NCI-H460 (cell line): ENCODE measurements at regions not wholly inside any gene's neighbourhood (a gene's known extent, or its start where the extent isn't known, plus 50 kb on each side); places are given as distances from the start of the nearest gene placed in this dataset.

Experiments used
- DNase-seq: peaks from one replicate; pipeline ENCODE4 v3.0.0-alpha.2; 2016; ENCODE audit warnings: low read depth; ENCODE audit errors: extremely low read depth

DNA sequence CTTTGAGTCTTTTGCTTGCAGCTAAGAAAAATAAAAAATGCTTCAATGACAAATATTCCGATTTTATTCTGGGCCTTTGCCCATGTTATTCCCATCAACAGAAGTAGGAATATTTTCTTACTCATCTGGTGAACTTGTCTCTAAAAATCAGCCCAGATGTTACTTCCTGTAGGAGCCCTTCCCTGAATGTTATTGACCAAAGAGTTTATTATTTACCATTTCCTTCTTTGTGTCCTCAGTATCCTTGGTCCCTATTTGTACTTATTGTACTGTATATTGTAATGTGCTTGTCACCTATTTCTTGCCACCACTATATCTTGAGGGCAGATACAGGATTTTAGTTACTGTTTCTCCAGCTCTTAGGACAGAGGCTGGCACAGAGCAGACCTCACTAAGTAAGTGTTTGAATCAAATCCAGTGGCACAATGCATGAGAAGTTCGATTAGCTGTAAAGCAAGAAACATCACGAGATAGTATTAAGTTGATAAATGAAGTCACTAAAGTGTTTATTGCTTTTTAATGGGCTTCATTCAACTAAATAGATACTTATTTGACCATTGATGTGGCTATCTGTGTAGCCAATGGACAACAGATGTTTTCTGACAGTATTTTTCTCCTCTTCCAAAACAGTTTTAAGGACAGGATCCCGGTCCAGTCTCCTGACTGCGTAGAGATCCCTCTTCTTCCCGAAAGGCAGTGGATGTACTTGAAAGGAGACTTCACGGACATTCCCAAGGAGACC, 109.1 kb downstream of the DDX1 start:
- no peak for DNase-seq

GRCh38 chr2:15701341-15701907, 109.8 kb downstream of the DDX1 start:
- DNase-seq, result no peak

- no peak for DNase-seq
Measured at GRCh38 chr2:15701991-15702390, 110.3 kb downstream of the DDX1 start.

DNA sequence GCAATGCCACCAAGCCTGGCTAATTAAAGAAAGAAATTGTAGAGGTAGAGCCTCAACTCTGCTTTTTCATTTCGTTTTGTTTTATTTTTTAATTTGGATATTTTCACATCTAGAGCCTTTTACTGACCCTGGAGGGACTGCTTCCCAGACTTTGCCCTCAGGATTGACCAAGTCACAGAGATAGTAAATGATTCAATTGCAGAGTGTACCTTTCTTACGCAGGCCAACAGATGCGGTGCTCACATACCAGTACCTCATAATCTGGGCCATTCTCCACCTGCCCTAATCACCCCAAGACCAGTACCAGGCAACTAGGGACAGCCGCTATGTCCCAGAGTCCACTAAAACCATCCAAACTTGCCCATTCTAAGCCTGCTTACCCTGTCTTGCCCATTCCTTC, 110.8 kb downstream of the DDX1 start:
- no peak for DNase-seq

- DNase-seq, result no peak
Measured at GRCh38 chr2:15703365-15703869, 111.7 kb downstream of the DDX1 start.

- DNase-seq, result no peak
Measured at GRCh38 chr2:15704086-15704787, 112.6 kb downstream of the DDX1 start.

DNA sequence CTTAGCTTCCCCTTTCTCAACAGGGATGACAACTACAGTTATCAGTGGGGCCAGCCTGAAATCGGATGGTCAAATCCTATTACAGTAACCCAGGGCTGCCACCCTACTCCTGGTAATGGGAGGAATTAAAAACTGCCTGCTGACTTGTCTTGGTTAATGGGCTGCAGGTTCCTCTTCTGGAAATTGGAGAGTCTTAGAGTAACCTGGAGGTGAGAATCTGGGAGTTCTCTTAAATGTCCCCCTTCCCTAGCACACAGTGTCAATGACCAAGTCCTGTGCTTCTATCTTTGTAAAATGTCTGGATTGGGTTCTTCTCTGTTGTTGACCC, 113.1 kb downstream of the DDX1 start:
- DNase-seq, result no peak

GRCh38 chr2:15705310-15705709, 113.6 kb downstream of the DDX1 start:
- no peak for DNase-seq

GRCh38 chr2:15705839-15706386, 114.2 kb downstream of the DDX1 start:
- no peak for DNase-seq

- DNase-seq, result no peak
Measured at GRCh38 chr2:15706424-15706823, 114.8 kb downstream of the DDX1 start.

- no peak for DNase-seq
Measured at GRCh38 chr2:15706986-15707632, 115.4 kb downstream of the DDX1 start.

DNA sequence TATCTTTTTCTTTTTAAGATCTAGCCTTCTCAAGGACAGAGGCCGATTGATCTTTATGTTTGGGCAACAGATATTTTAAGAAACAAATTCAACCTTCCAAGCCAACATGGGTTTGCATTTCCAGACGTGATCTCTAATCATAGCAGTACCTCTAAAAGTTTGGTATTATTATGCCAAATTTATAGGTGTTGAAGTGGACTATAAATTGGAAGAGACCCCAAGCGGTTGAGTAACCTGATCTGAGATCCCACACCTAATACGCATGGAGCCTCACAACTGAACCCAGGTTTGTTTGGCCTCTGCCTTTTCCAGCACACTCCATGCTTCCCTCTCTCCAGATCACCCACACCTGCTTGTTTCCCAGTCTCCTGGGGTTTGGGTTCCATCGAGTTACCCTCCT, 116.5 kb downstream of the DDX1 start:
- no peak for DNase-seq

GRCh38 chr2:15708865-15709820, 117.5 kb downstream of the DDX1 start:
- no peak for DNase-seq

DNA sequence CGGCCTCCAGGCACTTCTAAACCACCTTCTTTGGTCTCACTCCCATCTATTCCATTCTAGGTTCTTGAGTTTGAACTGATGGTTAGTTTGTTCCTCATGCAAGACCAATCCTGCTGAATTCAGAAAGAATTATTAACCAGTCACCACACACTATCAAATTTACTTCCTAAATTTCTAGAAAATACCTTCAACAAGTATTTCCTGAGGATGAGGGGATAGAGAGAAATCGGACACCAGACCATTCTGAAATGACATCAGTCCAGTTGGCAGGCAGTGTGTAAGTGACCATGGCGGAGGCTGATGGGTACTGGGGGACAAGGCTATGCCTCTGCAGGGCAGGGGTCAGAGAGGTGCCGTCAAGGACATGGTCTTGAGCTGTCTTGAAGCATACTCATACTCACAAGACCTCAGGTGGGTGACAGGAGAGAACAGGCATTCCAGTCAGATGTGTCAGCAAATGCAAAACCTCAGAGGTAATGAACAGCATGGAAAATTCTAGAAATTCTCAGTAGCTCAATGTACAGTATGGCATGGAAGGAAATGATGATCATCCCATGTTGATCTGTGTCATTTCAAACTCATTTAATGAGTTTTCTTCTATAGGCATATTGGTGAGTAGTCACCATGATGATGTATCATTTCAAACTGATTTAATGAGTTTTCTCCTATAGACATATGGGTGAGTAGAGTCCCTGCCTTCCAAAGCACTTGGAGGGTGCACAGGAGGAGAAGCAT, 119.6 kb downstream of the DDX1 start:
- no peak for DNase-seq

DNA sequence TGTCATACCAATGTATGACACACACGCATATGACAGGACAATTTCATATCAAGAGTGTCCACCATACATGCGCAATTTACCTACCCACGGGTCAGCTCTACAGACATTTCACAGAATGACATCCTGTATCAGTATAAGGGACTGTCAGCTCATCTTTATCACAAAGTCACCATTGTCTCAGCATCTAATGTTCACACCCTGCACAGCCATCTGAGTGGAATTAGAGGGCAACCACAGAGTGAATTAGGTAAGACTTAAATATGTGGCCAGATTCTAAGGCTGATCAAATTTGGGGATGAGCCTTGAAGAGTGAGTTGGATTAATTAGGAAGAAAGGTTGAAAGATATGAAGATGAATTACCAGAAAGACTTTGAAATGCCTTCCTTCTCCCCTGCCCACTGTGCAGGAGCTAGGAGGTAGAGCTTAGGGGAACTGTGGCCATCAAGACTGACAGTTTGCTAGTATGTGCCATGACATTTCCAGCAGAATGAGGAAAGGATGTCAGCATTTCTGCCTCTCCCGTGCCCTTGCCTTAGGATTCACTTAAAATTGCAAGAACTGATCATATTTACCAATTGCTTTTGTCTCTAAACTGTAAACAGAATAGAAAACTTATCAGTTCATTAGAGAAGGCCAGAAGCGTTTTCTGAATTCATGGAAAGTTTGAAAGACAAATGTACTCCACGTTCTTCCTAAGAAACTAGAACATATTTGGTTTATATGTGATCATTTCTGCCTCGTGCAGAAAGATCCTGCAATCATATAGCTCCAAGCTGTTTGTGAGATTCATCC, 121.1 kb downstream of the DDX1 start:
- no peak for DNase-seq

- no peak for DNase-seq
Measured at GRCh38 chr2:15713475-15713874, 121.8 kb downstream of the DDX1 start.

GRCh38 chr2:15714002-15714401, 122.3 kb downstream of the DDX1 start:
- DNase-seq, result no peak

GRCh38 chr2:15714609-15715008, 122.9 kb downstream of the DDX1 start:
- DNase-seq, result no peak

DNA sequence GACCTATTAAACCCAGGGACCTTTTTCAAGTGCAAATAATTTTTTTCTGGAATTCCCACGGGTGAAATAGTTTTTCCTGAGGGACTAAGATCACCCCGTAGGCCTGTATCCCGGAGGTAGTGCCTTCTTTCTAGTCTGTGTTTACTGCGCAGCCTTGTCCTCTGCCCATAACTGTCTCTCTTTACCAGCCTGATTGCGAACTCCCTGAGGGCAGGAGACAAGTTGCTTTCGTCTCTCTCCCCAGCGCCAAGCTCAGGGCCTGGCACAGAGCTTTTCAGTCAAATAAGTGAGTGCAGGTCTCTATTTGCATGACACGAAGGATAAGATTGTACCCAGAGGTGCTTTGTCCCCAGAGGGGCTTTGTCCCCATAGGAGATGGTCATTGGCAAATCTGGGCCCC, 123.9 kb downstream of the DDX1 start:
- no peak for DNase-seq
